Activated naive CD8-positive, alpha-beta T cell treated with anti-CD3 and anti-CD28 coated beads, Interleukin-2, amount 10 ng/mL, durations not matched to agents 7 days and 5 days (primary cell): ENCODE measurements at regions not wholly inside any gene's neighbourhood (a gene's known extent, or its start where the extent isn't known, plus 50 kb on each side); places are given as distances from the start of the nearest gene placed in this dataset.
"Not testable (repeated sequence)": the region's sequence is repeated elsewhere in the genome, so short reads cannot be mapped to it uniquely, and the experiment has no call there.

Experiments
- ATAC-seq: fragments of 150-1000 bp; cut with Tn5 transposase; one replicate; pipeline ENCODE4 v1.10.0; 2021; ENCODE audit warnings: low read depth, moderate library complexity
- POLR2A ChIA-PET: fragments of 350-600 bp; sonication (Branson Sonifier 250); formaldehyde crosslinking; loops from one replicate; lab custom pipeline; 2021; ENCODE audit warnings: antibody characterized with exemption; lab: Charles Lee
- DNase-seq: peaks from one replicate; pipeline ENCODE4 v3.0.0; 2021
- H3K27ac Mint-ChIP-seq: one replicate; pipeline ENCODE4 v1.8.0; 2022; ENCODE audit warnings: mild to moderate bottlenecking, mixed read lengths
- H3K27me3 Mint-ChIP-seq: one replicate; pipeline ENCODE4 v1.8.0; 2022; ENCODE audit warnings: mild to moderate bottlenecking, moderate library complexity, mixed read lengths
- H3K36me3 Mint-ChIP-seq: one replicate; pipeline ENCODE4 v1.8.0; 2021; ENCODE audit warnings: mild to moderate bottlenecking, mixed read lengths
- H3K4me1 Mint-ChIP-seq: one replicate; pipeline ENCODE4 v1.8.0; 2021; ENCODE audit warnings: mixed read lengths
- H3K4me3 Mint-ChIP-seq: one replicate; pipeline ENCODE4 v1.8.0; 2022; ENCODE audit warnings: mild to moderate bottlenecking, moderate library complexity, mixed read lengths
- H3K9me3 Mint-ChIP-seq: one replicate; pipeline ENCODE4 v1.8.0; 2021; ENCODE audit warnings: mixed read lengths

GRCh38 chr7:113336838-113337237, 218.5 kb upstream of the SMIM30 start:
- DNase-seq, POLR2A ChIA-PET, H3K9me3 Mint-ChIP-seq, H3K4me3 Mint-ChIP-seq, H3K27ac Mint-ChIP-seq, H3K36me3 Mint-ChIP-seq, H3K27me3 Mint-ChIP-seq, ATAC-seq, H3K4me1 Mint-ChIP-seq: not testable (repeated sequence)

DNA sequence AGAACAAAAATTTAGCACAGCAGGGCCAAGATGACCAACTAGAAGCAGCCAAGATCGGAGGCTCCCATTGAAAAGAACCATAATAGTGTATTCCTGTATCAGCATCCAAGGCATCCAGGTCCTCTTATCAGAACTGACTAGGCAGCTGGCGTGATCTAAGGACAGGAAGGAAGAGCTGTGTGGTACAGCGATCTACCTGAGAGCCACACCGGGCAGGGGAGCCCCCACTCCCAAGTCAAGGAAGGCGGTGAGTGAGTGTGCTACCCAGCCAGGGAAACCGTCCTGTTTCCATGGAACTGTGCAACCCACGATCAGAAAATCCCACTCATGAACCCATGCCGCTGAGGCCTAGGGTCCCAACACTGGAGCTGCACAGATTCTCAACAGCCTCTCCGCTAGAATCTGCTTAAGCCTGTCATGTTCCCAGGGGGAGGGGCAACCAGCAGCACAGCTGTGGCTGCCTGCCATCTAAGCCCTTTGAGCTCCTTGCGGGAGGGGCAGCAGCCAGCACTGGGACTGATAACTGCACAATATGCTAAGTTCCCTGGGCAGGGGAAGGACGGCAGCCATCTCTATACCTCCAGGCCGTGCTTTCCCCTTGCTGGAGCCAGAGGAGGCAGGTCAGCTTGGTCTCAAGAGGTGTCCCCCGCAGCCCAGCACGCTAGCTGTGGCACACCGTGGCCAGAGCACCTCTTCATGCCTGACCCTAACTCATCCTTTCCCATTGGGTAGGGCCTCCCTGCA, 213.0 kb upstream of the SMIM30 start:
- ATAC-seq, result no peak
- no peaks in the 10 kb centered on the region for H3K4me1 Mint-ChIP-seq
- H3K36me3 Mint-ChIP-seq, result no peaks in the 10 kb centered on the region
- peaks cover 2% of the 10 kb centered on the region for H3K9me3 Mint-ChIP-seq
- H3K27me3 Mint-ChIP-seq, result no peaks in the 10 kb centered on the region
- no peak overlapping the region for H3K4me3 Mint-ChIP-seq
- POLR2A ChIA-PET, result no interaction called here
- H3K27ac Mint-ChIP-seq, result no peak overlapping the region
- no peak for DNase-seq

DNA sequence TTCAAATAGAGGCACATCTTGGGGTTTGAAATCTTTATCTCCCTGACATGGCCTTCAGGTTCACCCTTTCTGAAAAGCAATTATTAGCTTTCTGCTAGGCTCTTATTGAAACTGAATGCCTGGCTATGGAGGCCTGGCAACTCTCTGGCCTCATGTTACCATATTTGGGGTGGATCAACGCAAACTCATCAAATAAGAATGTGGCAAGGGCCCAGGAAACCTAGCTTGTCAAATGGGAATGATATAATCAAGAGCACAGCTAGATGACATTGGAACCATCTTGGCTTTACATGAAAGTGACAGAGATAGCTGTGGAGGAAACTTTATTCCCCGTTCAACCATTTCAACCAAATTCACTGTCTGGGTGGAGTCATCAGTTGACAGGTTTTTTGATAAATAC, 202.8 kb upstream of the SMIM30 start:
- Mint-ChIP-seq H3K4me3 (no peak overlapping the region), H3K27ac (no peak overlapping the region), H3K9me3 (no peaks in the 10 kb centered on the region), H3K36me3 (no peaks in the 10 kb centered on the region), H3K27me3 (no peaks in the 10 kb centered on the region), H3K4me1 (no peaks in the 10 kb centered on the region)
- DNase-seq (no peak), ATAC-seq (no peak)
- POLR2A ChIA-PET, result no interaction called here

DNA sequence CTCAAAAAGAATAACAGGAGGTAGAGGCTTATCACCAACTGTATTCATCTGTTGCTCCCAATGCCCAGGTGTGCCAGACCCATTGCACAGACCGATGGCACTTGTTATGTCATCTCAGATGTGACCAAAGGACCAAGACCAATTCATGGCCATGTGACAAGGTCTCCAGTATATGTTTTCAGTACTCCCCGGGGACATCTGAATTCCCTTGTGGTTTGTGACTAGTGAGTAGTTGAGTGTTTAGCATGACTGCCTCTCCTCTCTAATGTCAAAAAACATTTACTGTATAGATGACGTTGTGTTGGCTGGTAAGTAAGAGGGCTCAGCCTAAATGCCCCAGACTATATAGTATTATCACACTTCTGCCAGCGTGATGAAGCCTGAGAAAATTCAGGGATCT, 202.1 kb upstream of the SMIM30 start:
- DNase-seq, result no peak
- Mint-ChIP-seq H3K4me1 (no peaks in the 10 kb centered on the region), H3K4me3 (no peak overlapping the region), H3K9me3 (no peaks in the 10 kb centered on the region), H3K36me3 (no peaks in the 10 kb centered on the region), H3K27me3 (no peaks in the 10 kb centered on the region), H3K27ac (no peak overlapping the region)
- POLR2A ChIA-PET, result no interaction called here
- no peak for ATAC-seq

DNA sequence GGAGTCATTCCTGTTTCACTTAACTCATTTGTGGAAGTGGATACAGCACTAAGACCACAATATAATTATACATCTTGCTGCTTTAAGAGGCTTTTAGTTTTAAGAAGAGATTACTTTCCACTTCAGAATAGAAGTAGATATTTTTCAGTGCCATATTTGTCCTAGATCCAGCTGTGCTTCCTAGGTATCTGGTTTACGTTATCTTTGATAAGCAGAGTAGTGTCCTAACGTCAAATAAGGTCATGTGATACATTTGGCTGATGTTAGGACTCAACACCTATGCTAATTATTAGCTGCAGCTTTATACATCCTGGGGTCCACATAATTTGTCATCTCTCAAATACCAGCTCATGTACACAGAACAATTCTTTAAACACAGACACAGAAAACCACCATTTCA, 196.2 kb upstream of the SMIM30 start:
- H3K36me3 Mint-ChIP-seq, result no peaks in the 10 kb centered on the region
- no peak for ATAC-seq
- no peaks in the 10 kb centered on the region for H3K9me3 Mint-ChIP-seq
- no peak overlapping the region for H3K4me3 Mint-ChIP-seq
- H3K4me1 Mint-ChIP-seq, result no peaks in the 10 kb centered on the region
- H3K27me3 Mint-ChIP-seq, result no peaks in the 10 kb centered on the region
- no peak overlapping the region for H3K27ac Mint-ChIP-seq
- POLR2A ChIA-PET, result no interaction called here
- DNase-seq, result no peak

DNA sequence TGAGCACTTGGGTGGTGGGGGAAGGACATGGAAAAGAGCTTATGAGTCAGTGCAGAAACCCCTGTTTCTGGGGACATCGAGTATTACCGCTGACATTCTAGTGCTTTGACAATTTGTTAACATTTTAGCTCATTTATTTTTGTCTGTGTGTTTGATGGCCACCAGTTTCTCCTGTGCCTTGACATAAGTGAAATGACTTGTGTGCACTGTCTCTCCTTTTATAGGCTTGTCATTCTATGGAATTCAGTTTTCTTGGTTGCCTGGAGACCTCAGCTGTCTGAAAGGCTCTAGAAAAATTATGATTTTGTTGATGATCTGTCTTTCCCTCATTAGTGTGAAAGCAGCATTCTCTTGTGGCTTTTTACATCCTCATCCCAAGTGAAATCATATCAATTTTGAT, 190.0 kb upstream of the SMIM30 start:
- Mint-ChIP-seq H3K27ac (no peak overlapping the region), H3K4me1 (no peaks in the 10 kb centered on the region), H3K4me3 (no peak overlapping the region), H3K9me3 (peaks cover 1% of the 10 kb centered on the region), H3K27me3 (no peaks in the 10 kb centered on the region), H3K36me3 (no peaks in the 10 kb centered on the region)
- POLR2A ChIA-PET, result no interaction called here
- DNase-seq, result no peak
- no peak for ATAC-seq

DNA sequence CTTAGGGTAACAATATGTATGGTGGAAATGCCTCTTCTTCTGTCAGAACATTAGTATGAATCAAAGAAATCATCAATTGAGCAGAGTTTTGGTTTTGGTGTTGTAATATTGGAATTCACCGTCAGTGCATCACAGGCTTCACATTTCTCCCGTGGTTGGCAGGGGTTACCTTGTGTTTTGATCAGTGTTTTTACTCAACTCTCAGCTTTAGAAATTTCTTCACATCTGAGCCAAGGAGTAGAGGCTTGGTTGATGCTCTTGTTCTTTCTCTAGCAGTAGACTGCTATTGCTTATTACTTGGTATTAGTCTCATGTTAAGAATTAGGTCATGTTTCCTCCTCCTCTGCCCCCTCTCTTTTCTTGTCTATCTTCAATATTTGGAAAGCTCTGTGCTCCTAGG, 188.8 kb upstream of the SMIM30 start:
- ATAC-seq, result no peak
- Mint-ChIP-seq H3K36me3 (no peaks in the 10 kb centered on the region), H3K27ac (no peak overlapping the region), H3K4me3 (no peak overlapping the region), H3K9me3 (peaks cover 2% of the 10 kb centered on the region), H3K27me3 (no peaks in the 10 kb centered on the region), H3K4me1 (no peaks in the 10 kb centered on the region)
- DNase-seq, result no peak
- POLR2A ChIA-PET, result no interaction called here

- POLR2A ChIA-PET, result no interaction called here
- no peak for ATAC-seq
- no peak overlapping the region for H3K4me3 Mint-ChIP-seq
These were observed 187.9 kb upstream of the SMIM30 start for GRCh38 chr7:113306302-113306701.

DNA sequence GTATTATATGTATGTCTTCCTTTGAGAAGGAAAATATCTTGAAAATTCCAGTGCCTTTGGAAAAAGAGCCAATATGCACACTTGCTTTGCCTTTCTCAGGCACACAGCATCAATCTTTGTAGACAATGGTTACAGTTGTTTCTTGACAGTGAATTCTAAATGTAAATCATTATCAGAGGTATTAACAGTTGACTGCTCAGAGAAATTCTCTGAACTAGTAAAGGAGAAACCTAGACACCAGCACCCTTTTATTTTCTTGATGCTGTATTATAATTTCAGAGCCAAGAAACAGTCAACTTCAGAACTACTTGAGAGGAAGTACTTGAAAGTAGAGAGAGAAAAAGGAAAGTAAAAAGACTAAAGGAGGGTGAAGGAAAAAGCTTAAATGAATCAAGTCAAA, 185.8 kb upstream of the SMIM30 start:
- no peaks in the 10 kb centered on the region for H3K36me3 Mint-ChIP-seq
- no peaks in the 10 kb centered on the region for H3K27me3 Mint-ChIP-seq
- POLR2A ChIA-PET, result no interaction called here
- H3K27ac Mint-ChIP-seq, result no peak overlapping the region
- DNase-seq (no peak), ATAC-seq (no peak)
- peaks cover 2% of the 10 kb centered on the region for H3K9me3 Mint-ChIP-seq
- H3K4me3 Mint-ChIP-seq, result no peak overlapping the region
- no peaks in the 10 kb centered on the region for H3K4me1 Mint-ChIP-seq

More at GRCh38 chr7:113306302-113306701, 187.9 kb upstream of the SMIM30 start:
- Mint-ChIP-seq H3K36me3 (no peaks in the 10 kb centered on the region), H3K9me3 (peaks cover 2% of the 10 kb centered on the region), H3K27ac (no peak overlapping the region), H3K27me3 (no peaks in the 10 kb centered on the region), H3K4me1 (no peaks in the 10 kb centered on the region)
- DNase-seq, result no peak

DNA sequence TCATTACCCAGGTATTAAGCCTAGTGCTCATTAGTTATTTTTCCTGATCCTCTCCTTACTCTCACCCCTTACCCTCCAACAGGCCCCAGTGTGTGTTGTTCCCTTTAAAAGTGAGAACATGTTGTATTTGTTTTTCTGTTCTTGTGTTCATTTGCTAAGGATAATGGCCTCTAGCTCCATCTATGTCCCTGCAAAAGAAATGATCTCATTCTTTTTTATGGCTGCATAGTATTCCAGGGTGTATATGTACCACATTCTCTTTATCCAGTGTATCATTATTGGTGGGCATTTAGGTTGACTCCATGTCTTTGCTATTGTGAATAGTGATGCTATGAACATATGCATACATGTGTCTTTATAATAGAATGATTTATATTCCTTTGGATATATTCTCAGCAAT, 185.0 kb upstream of the SMIM30 start:
- H3K4me1 Mint-ChIP-seq, H3K27me3 Mint-ChIP-seq, ATAC-seq, DNase-seq, H3K36me3 Mint-ChIP-seq, H3K9me3 Mint-ChIP-seq, H3K4me3 Mint-ChIP-seq, H3K27ac Mint-ChIP-seq, POLR2A ChIA-PET: not testable (repeated sequence)

- Mint-ChIP-seq H3K27ac (no peak overlapping the region), H3K36me3 (no peaks in the 10 kb centered on the region), H3K4me1 (no peaks in the 10 kb centered on the region), H3K9me3 (peaks cover 2% of the 10 kb centered on the region), H3K27me3 (no peaks in the 10 kb centered on the region), H3K4me3 (no peak overlapping the region)
- ATAC-seq, result no peak
- POLR2A ChIA-PET, result no interaction called here
- no peak for DNase-seq
These were observed 183.6 kb upstream of the SMIM30 start for GRCh38 chr7:113301983-113302382.

DNA sequence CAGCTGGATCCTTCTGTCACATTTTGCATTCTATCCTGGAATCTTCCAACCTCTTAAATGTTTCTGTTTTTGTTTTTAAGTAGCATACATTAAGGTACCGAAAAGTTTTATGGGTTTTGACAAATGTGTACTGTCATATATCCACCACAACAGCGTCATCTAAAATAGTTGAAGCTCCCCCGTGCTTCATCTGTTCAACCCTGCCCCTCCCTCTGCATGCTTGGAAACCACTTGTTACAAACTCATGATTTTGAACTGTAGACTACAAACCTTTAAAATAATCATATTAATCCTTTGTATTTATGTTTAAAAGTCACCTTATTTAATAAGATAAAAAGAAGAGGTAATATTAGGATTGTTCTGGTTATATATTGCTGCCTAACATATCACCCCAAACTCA, 182.8 kb upstream of the SMIM30 start:
- H3K36me3 Mint-ChIP-seq, result no peaks in the 10 kb centered on the region
- DNase-seq (no peak), ATAC-seq (no peak)
- no peaks in the 10 kb centered on the region for H3K27me3 Mint-ChIP-seq
- no peak overlapping the region for H3K27ac Mint-ChIP-seq
- no peak overlapping the region for H3K4me3 Mint-ChIP-seq
- POLR2A ChIA-PET, result no interaction called here
- H3K4me1 Mint-ChIP-seq, result no peaks in the 10 kb centered on the region
- peaks cover 2% of the 10 kb centered on the region for H3K9me3 Mint-ChIP-seq

GRCh38 chr7:113299748-113300147, 181.4 kb upstream of the SMIM30 start:
- Mint-ChIP-seq H3K27ac (no peak overlapping the region), H3K27me3 (no peaks in the 10 kb centered on the region), H3K36me3 (no peaks in the 10 kb centered on the region), H3K9me3 (peaks cover 2% of the 10 kb centered on the region), H3K4me3 (no peak overlapping the region), H3K4me1 (no peaks in the 10 kb centered on the region)
- DNase-seq (no peak), ATAC-seq (no peak)
- POLR2A ChIA-PET, result no interaction called here

DNA sequence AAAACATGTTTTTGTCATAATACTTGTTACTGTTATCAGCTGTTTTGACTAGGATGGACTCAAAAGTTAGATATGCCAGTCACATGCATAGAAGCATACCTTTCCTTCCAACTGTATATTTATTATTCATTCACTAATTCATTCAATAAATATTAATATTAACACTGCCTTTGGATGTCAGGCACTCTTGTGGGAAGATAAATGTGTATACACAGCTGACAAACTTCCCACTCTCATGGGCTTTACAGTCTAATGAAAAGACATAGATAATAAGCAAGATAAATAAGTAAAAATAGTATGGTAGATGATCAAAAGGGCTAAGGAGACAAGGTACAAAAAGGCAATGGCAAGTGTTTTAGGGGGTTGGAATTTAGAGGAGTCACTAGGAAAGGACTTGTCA, 180.1 kb upstream of the SMIM30 start:
- no peaks in the 10 kb centered on the region for H3K27me3 Mint-ChIP-seq
- H3K4me3 Mint-ChIP-seq, result no peak overlapping the region
- no peak for DNase-seq
- no peaks in the 10 kb centered on the region for H3K4me1 Mint-ChIP-seq
- no peak overlapping the region for H3K27ac Mint-ChIP-seq
- ATAC-seq, result no peak
- POLR2A ChIA-PET, result no interaction called here
- peaks cover 3% of the 10 kb centered on the region for H3K9me3 Mint-ChIP-seq
- H3K36me3 Mint-ChIP-seq, result no peaks in the 10 kb centered on the region

DNA sequence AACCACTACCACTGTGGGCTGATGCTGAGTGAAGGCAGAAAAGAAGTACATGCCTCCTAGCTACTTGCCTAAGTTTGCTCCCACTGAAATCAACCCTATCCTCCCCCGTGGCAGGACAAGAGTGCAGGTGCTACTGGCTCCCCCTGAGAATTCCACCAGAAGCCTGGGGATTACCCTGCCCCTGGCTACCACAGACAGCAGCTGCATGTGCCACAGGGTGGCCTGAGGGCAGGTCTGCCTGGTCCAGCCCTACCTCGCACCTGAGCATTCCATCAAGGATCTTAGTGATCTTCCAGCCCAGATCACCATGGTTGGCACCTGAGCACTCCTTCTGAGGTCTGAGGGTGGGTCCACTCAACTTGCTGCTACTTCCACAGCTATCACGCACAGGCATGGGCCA, 176.4 kb upstream of the SMIM30 start:
- ATAC-seq (no peak), DNase-seq (no peak)
- Mint-ChIP-seq H3K36me3 (no peaks in the 10 kb centered on the region), H3K9me3 (peaks cover 1% of the 10 kb centered on the region), H3K27ac (no peak overlapping the region), H3K4me1 (no peaks in the 10 kb centered on the region), H3K4me3 (no peak overlapping the region), H3K27me3 (no peaks in the 10 kb centered on the region)
- POLR2A ChIA-PET, result no interaction called here
